Peyer's patch (tissue), 4 donors: ENCODE measurements at regions not wholly inside any gene's neighbourhood (a gene's known extent, or its start where the extent isn't known, plus 50 kb on each side); places are given as distances from the start of the nearest gene placed in this dataset.

Experiments
- DNase-seq, 3 donors: peaks; one replicate each; pipeline ENCODE4 v3.0.0-alpha.2; 2017 to 2019
- H3K27ac ChIP-seq, 4 donors: fragments of 200-600 bp; sonication (generic); one replicate each; pipeline ENCODE4 v1.5.1; 2016 to 2019
- H3K27me3 ChIP-seq, 2 donors: fragments of 200-600 bp; sonication (generic); one replicate each; pipeline ENCODE4 v1.5.1; 2019
- H3K36me3 ChIP-seq, 3 donors: fragments of 200-600 bp; sonication (generic); one replicate each; pipeline ENCODE4 v1.5.1; 2016 to 2019
- H3K4me1 ChIP-seq, 4 donors: fragments of 200-600 bp; sonication (generic); one replicate each; pipeline ENCODE4 v1.5.1; 2016 to 2019
- H3K4me3 ChIP-seq, 4 donors: fragments of 200-600 bp; sonication (generic); 1 replicate in 3 of 4; 2 replicates in 1 of 4; pipeline ENCODE4 v1.5.1; 2016 to 2019; ENCODE audit warnings: mild to moderate bottlenecking in 1 of 4
- H3K9me3 ChIP-seq, 4 donors: fragments of 200-600 bp; sonication (generic); one replicate each; pipeline ENCODE4 v1.5.1; 2016 to 2019; ENCODE audit warnings: mild to moderate bottlenecking in 1 of 4
- POLR2A ChIP-seq, 2 donors: fragments of 450-650 bp; IDR thresholded peaks; one replicate each; pipeline ENCODE4 v1.5.1; 2017; ENCODE audit warnings: antibody characterized with exemption in 2 of 2, mild to moderate bottlenecking in 2 of 2, moderate library complexity in 2 of 2
- TF ChIP-seq, protein P1 (sequence below), 6 experiments: fragments of 450-650 bp in 4 of 6; fragments of 200-600 bp in 2 of 6; sonication (generic) in 1 of 6; IDR thresholded peaks; one replicate each; pipeline ENCODE4 v1.5.1; 2017 to 2019; ENCODE audit warnings: antibody characterized with exemption in 6 of 6, mild to moderate bottlenecking in 3 of 6, moderate library complexity in 1 of 6

DNA sequence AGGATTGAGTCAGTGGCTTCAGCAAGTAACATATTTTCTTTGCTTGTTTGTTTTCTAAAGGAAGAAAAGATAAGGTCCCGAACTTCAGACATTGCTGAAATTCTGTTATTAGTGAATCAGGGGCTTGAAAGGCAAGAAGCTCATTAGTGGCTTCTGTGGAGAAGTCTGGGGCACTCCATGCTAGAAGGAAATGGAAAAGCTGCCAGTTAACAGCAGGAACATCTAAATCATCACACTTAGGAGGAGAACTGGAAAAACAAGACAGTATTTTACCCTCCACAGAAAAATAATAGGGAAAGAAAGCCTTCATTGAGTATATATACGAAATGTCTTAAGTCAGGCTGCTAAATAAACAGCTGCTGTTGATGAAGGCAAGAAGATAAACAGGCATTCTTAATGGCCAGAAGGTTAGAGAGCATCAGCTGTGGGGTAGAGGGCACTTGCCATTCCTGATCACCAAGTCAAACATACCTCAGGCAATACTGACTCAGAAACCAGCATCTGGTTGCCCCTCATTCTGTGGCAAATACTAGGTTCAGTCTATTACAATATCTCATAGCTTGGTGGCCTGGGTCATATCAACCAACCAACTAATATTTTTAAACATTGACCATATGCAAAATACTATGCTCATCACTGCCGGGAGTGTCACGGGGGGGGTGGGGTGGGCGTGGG lies 143.2 kb upstream of the TENT5A start:
- Histone ChIP-seq H3K4me3 (no peak overlapping the region), H3K27me3 (no peaks in the 10 kb centered on the region), H3K36me3 (no peaks in the 10 kb centered on the region), H3K4me1 (peaks cover 0 to 8% (median 2%) of the 10 kb centered on the region in 4 donors), H3K27ac (peak overlapping the region in 1 of 4 donors; percentile 32), H3K9me3 (no peaks in the 10 kb centered on the region)
- no peak for TF ChIP-seq POLR2A (IDR thresholded peaks at IDR 0.05)
- TF ChIP-seq, protein P1, sequence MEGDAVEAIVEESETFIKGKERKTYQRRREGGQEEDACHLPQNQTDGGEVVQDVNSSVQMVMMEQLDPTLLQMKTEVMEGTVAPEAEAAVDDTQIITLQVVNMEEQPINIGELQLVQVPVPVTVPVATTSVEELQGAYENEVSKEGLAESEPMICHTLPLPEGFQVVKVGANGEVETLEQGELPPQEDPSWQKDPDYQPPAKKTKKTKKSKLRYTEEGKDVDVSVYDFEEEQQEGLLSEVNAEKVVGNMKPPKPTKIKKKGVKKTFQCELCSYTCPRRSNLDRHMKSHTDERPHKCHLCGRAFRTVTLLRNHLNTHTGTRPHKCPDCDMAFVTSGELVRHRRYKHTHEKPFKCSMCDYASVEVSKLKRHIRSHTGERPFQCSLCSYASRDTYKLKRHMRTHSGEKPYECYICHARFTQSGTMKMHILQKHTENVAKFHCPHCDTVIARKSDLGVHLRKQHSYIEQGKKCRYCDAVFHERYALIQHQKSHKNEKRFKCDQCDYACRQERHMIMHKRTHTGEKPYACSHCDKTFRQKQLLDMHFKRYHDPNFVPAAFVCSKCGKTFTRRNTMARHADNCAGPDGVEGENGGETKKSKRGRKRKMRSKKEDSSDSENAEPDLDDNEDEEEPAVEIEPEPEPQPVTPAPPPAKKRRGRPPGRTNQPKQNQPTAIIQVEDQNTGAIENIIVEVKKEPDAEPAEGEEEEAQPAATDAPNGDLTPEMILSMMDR (IDR thresholded peaks at IDR 0.05) = no peak
- no peak for DNase-seq

DNA sequence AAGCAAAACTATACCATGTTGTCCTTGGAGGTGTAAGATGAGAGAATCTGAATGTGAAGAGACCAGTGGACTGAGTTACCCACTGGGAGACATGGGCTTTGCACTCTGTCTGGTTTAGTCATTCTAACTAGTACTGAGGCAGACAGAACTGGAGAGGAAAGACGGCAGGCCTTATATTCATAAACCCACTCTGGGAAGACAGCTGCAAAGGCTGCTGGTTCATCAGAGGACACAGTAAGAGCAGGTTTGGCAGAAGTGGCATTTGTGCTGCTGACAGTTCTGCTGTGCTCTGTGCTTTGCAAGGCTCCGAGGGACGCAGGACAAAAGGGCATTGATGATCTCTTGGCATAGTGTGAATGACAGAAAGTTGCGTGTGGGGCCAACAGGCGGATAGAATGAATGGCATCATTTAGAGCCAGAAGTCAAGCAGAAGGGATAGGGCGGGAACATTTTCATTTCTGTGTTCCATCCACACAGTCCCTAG lies 142.3 kb upstream of the TENT5A start:
- TF ChIP-seq, protein P1 (IDR thresholded peaks at IDR 0.05) = no peak
- TF ChIP-seq POLR2A (IDR thresholded peaks at IDR 0.05) = no peak
- no peak for DNase-seq
- Histone ChIP-seq H3K36me3 (no peaks in the 10 kb centered on the region), H3K27me3 (no peaks in the 10 kb centered on the region), H3K9me3 (no peaks in the 10 kb centered on the region), H3K4me1 (peaks cover 0 to 8% (median 2%) of the 10 kb centered on the region in 4 donors), H3K4me3 (no peak overlapping the region), H3K27ac (peak overlapping the region in 1 of 4 donors; percentile 32)

DNA sequence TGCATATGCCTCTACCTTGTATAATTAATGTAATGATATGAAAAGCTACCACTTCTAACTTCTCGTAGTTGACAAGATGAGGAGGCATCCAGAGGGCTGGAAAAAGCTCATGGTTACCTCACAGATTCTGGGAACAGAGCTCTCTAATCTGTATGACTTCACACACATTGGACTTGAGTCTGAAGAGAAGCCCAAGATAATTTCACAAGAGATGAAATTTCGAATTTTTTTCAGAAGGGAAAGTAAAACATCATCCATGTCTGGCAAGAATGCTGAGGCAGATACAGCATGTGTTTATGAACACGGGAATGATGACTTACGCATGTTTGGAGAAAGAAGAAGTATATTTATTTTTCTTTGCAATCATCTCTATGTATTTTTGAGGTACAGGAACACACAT lies 141.8 kb upstream of the TENT5A start:
- no peaks in the 10 kb centered on the region for H3K36me3 ChIP-seq
- DNase-seq = no peak
- peak overlapping the region in 1 of 4 donors; percentile 32 for H3K27ac ChIP-seq
- H3K9me3 ChIP-seq = no peaks in the 10 kb centered on the region
- peaks cover 0 to 8% (median 2%) of the 10 kb centered on the region in 4 donors for H3K4me1 ChIP-seq
- H3K27me3 ChIP-seq = no peaks in the 10 kb centered on the region
- H3K4me3 ChIP-seq = no peak overlapping the region
- TF ChIP-seq, protein P1 (IDR thresholded peaks at IDR 0.05) = no peak
- no peak for TF ChIP-seq POLR2A (IDR thresholded peaks at IDR 0.05)

DNA sequence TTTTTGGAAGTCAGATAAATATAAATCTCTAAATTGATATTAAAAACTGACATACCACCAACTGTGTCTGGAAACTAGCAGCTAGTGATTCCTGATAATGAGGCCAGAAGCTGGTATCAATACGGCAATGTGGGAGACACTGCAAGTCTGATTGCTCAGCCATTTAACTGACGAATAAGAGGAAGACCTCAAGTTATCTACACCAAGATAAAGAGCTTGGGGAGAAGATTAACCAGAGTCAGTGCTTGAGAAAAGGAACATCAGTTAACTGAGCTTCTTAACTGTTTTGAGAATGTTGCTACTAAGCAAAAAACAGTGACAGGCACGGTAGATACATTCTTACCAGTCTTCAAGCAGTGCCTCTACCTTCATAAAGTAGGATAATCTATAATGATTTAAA lies 140.4 kb upstream of the TENT5A start:
- Histone ChIP-seq H3K4me1 (peaks cover 0 to 8% (median 2%) of the 10 kb centered on the region in 4 donors), H3K36me3 (no peaks in the 10 kb centered on the region), H3K4me3 (no peak overlapping the region), H3K9me3 (no peaks in the 10 kb centered on the region), H3K27me3 (no peaks in the 10 kb centered on the region), H3K27ac (no peak overlapping the region)
- TF ChIP-seq, protein P1 (IDR thresholded peaks at IDR 0.05) = no peak
- no peak for TF ChIP-seq POLR2A (IDR thresholded peaks at IDR 0.05)
- DNase-seq = no peak

DNA sequence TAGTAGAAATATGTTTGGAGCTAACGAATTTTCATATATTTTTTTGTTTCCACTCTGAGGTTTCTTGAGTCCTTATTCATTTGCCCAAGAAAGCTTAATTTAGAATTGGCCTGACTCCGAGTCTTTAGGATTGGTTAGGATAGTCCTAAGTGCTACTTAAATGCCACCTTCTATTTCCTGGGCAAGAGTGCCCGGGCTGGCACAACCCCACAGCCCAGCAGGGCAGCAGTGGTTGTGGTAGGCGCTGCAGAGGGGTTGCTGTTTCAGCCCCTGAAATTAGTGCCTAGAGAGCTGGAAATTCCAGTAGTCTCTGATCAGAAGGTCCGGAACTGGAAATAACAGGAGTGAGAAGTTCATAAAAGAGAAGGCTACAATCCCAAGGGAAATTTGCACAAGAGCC lies 139.4 kb upstream of the TENT5A start:
- no peak for TF ChIP-seq POLR2A (IDR thresholded peaks at IDR 0.05)
- TF ChIP-seq, protein P1 (IDR thresholded peaks at IDR 0.05) = no peak
- H3K9me3 ChIP-seq = no peaks in the 10 kb centered on the region
- no peak overlapping the region for H3K27ac ChIP-seq
- no peaks in the 10 kb centered on the region for H3K36me3 ChIP-seq
- DNase-seq = no peak
- no peak overlapping the region for H3K4me3 ChIP-seq
- H3K27me3 ChIP-seq = no peaks in the 10 kb centered on the region
- peaks cover 0 to 7% (median 2%) of the 10 kb centered on the region in 4 donors for H3K4me1 ChIP-seq
